Suppressor macrophage treated with lipopolysaccharide for 4 hours (primary cell): ENCODE measurements at regions not wholly inside any gene's neighbourhood (a gene's known extent, or its start where the extent isn't known, plus 50 kb on each side); places are given as distances from the start of the nearest gene placed in this dataset.

ENCODE experiments used
- DNase-seq: peaks from one replicate; pipeline ENCODE4 v3.0.0-alpha.2; 2020

GRCh38 chr4:151922811-151923210, 162.0 kb upstream of the GATB start:
- DNase-seq, result no peak

GRCh38 chr4:151922306-151922705, 161.5 kb upstream of the GATB start:
- no peak for DNase-seq

DNA sequence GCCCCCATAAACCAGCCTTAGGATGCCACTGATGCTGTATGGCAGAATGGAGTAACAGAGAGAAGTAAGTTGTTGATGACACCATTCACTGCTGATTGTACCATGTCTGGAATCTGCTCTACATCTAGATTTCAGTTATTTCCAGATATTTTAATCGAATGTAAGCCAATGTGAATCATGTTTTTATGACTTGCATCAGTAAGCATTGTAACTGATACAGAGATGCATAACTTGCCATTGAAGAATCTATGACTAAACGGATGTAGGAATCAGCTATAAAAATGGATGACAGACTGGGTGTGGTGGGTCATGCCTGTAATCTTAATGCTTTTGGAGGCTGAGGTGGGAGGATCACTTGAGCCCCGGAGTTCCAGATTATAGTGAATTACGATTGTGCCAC, 161.0 kb upstream of the GATB start:
- no peak for DNase-seq

DNA sequence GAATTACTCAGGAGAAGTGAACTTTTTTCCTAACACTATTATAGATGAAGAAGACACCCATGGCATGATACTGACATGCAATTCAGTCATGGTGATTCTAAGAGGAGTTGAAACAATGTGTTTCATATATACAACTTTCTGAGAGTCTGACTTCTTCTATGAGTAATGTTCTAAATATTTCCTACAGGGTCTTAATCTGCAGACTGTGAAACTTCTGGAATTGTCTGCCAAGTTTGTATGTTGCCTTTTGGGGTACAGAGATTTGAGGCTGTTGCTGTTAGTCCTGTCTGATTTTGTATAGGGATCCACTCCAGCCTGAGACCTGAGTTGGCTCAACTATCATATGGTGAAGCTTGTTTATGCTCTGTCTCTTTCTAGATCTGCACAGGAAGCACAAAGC, 160.6 kb upstream of the GATB start:
- no peak for DNase-seq

GRCh38 chr4:151917145-151917734, 156.4 kb upstream of the GATB start:
- DNase-seq, result no peak

DNA sequence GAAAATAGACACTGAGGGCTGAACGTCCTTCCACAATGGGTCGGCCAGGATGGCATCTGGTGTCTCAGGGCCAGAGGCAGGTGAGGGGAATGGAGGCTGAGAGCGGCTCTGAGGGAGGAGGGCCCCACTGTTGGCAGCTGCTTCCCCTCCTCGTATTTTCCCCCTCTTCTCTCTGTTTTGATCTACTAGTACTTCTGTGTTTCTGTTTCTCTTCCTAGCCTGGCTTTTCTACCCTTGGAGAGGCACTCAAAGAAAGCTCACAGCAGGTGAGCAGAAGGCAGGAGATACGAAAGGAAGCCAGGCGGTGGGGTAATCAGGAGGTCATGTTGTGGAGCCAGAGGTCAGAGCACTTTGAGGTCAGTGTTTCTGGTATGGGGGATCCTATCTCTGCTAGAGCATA, 151.8 kb upstream of the GATB start:
- DNase-seq, result no peak

- DNase-seq, result no peak
Measured at GRCh38 chr4:151911970-151912369, 151.2 kb upstream of the GATB start.

DNA sequence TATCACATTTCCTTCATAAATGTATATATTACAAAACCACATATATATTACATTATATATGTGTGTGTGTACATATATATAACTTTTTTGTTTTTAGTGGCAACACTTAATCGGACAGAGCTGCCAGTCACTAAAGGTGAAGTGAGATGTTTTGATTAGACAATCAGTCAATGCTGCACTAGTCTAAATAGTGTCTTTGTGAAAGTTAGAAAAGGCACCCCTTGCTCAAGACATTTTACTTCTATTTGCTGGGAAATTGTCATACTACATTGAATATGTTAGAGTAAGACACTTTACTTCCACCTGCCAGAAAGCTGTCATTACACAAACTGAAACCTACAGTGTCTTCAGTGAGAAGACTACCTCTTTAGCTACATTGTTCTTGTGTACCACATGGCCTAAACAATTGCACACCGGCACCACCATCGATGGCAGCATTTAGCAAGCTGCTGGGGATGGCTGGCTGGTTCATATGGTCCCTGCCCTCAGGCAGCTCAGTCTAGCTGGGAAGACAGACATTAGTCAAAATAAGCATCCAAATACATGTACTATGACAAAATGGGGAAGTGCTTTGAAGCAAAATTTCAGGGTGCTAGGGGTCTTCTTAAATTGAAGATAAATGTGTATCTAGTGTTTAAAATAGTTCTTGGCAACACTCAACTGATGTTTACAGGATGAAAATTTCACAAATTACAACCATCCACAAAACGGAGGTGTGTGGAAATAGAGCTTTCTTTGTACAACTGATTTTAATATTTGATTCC, 148.1 kb upstream of the GATB start:
- no peak for DNase-seq

GRCh38 chr4:151908201-151908600, 147.4 kb upstream of the GATB start:
- no peak for DNase-seq

GRCh38 chr4:151906438-151906837, 145.6 kb upstream of the GATB start:
- DNase-seq, result no peak

DNA sequence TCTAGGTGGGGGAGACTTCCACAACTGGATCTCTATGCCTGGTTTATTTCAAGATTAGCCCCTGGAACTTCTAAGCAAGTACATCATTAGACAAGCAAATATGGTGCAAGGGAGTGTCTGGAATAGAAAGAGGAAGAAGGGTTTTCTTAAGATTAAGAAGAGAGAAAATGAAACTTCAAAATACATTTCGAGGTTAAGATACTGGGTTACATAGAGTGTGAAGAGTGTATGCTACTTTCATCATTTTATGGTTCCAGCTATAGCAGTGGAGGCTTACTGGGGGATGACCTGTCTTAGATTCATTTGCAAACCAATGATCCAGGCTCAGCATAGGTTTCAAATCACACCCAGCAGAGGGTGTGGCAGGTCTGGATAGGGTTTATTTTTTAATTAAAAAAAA, 144.4 kb upstream of the GATB start:
- peak; percentile 53 for DNase-seq

DNA sequence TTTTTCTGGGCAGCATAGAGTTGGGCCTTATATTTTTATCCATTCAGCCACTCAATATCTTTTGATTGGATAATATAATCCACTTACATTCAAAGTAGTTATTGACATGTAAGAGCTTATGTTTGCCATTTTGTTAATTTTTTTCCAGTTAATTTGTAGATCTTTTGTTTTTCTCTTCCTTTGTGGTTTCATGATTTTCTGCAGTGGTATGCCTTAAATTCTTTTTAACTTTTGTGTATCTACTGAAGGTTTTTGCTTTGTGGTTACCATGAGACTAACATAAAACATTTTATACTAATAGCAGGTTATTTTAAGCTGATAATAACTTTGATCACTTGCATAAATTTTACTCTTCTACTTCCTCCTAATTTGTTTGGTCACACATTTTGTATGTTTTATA, 140.8 kb upstream of the GATB start:
- no peak for DNase-seq

DNA sequence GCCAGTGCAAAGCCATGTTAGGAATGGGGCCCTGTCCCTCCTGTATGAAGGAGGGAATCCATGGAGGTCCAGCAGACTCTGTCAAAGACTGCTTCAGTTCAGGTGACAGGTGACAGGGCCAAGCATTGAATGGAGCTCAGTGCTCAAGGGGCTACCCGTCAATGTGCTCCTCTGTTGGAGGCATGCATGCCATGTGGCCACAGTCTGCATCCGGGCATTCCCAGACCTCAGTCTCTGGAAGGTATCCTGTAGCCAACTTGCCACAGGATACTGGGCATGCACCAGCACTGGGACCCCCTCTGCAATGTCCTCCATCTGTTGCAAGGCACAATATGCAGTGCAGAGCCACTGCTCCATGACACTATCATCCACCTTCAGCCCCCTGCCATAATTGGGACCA, 136.1 kb upstream of the GATB start:
- DNase-seq, result no peak

DNA sequence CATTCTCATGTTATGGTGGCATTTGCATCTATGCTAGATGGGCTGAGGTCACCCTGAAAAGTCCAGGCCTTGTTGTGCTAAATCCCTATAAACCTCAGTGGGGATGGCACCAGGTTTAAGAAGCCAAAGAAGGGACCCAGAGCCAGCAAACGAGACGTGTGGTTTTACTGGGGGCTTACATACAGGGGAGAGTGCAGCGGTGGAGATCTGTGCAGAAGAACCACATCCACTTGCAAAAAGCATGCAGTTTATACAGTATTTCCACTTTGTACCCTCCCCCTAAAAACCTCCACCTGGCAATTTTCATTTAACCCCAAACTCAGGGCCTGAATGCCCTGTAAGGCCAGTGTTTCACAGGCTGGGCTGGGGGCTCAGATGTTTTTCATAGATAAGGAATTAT, 134.9 kb upstream of the GATB start:
- no peak for DNase-seq

GRCh38 chr4:151894246-151894645, 133.4 kb upstream of the GATB start:
- DNase-seq, result no peak

GRCh38 chr4:151888367-151888866, 127.6 kb upstream of the GATB start:
- DNase-seq, result peak; percentile 15

GRCh38 chr4:151887816-151888180, 127.0 kb upstream of the GATB start:
- DNase-seq, result no peak

DNA sequence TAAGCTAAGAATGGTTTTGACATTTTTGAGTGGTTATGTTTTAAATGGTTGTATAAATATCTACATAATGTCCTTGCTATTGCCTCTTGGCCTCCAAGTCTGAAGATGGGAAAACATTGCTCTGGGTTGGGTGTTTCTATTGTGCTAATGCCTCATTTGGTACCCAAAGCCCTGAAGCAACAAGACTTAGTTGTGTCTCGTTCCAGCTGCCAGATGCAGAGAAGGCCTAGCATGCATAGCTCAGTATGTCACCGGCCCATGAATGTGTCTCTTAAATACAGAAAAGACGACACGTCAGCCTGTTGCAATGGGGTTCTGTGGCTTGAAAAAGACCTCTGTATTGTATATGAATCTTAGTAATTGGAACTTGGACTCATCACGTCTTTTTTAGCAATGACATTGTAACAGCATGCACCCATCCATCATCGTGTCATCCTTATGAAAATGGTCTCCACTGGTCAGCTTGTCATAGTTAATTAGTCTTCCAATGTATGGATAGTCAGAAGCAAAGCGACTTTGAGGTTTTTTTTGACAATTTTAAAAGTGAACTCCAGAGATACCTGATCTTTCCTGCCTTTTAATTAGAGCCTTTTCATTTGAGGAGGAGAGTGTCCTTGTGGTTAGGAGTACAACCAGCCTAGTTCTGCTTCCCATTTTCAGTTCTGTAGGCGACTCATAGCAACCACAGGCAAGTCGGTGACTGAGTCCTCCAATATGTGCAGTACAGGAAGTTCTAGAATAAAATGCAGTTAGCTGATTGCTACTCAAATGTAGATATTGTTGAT, 126.4 kb upstream of the GATB start:
- peak; percentile 77 for DNase-seq

DNA sequence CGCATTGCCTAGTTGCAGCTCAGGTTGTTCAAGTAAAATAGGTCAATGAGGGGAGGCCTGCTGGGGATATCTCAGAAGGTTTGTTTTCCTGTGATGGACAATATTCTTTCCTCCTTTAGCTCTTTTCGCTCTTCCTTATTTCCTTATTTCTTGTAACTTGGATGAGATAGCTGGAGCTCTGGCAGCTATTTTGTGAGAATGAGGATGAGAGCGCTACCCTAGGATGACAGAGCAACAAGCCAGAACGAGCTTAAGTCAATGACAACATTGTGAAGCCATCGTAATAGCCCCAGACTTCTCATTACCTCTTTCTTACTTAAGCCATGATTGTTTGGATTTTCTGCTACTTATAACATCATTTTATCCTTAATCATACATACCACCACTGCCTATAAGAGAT, 124.3 kb upstream of the GATB start:
- no peak for DNase-seq

DNA sequence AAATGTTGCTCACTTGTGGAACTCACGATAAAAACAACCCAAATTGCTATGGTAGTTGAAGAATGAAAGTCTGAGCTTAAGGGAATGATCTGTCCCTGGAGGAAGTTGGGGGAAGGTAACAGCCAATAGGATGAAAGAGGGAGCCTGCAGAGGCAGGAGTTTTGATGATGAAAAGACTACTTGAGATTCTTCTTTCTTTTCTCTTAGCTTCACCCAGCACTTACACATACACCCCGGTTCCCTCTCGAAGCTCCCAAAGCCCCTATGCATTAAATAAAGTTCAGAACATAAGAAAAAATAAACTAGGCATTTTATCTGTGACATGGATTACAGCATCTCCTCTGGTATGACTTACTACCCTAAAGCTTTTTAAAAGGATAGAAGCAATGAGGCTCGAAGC, 122.9 kb upstream of the GATB start:
- no peak for DNase-seq

- DNase-seq, result no peak
Measured at GRCh38 chr4:151882072-151882803, 121.4 kb upstream of the GATB start.

GRCh38 chr4:151879705-151880445, 119.1 kb upstream of the GATB start:
- no peak for DNase-seq
